Suprapubic skin (tissue), 4 donors: ENCODE measurements at regions not wholly inside any gene's neighbourhood (a gene's known extent, or its start where the extent isn't known, plus 50 kb on each side); places are given as distances from the start of the nearest gene placed in this dataset.

Experiments used
- DNase-seq, 2 donors: peaks; one replicate each; pipeline ENCODE4 v3.0.0-alpha.2; 2019; ENCODE audit warnings: low spot score in 2 of 2
- H3K27ac ChIP-seq: fragments of 200-600 bp; sonication (generic); one replicate; pipeline ENCODE4 v1.5.1; 2019
- H3K27me3 ChIP-seq: fragments of 200-600 bp; sonication (generic); one replicate; pipeline ENCODE4 v1.5.1; 2019
- H3K36me3 ChIP-seq: fragments of 200-600 bp; sonication (generic); one replicate; pipeline ENCODE4 v1.5.1; 2019
- H3K4me1 ChIP-seq: fragments of 200-600 bp; sonication (generic); one replicate; pipeline ENCODE4 v1.5.1; 2019
- H3K4me3 ChIP-seq: fragments of 200-600 bp; sonication (generic); one replicate; pipeline ENCODE4 v1.5.1; 2019; ENCODE audit warnings: mild to moderate bottlenecking
- H3K9me3 ChIP-seq: fragments of 200-600 bp; sonication (generic); one replicate; pipeline ENCODE4 v1.5.1; 2019
- EP300 ChIP-seq: sonication (generic); formaldehyde crosslinking; IDR thresholded peaks from one replicate; pipeline ENCODE4 v1.6.1; 2017; ENCODE audit warnings: antibody characterized with exemption
- POLR2A ChIP-seq, 2 donors: fragments of 450-650 bp; IDR thresholded peaks; one replicate each; pipeline ENCODE4 v1.6.1; 2017; ENCODE audit warnings: antibody characterized with exemption in 2 of 2, mild to moderate bottlenecking in 2 of 2, moderate library complexity in 2 of 2
- POLR2AphosphoS5 ChIP-seq, 3 donors: sonication (generic); formaldehyde crosslinking; IDR thresholded peaks; one replicate each; pipeline ENCODE4 v1.6.1; 2017; ENCODE audit warnings: antibody characterized with exemption in 3 of 3
- WGBS: methylation state at CpG from one replicate; pipeline ENCODE4 v1.1.5; 2018; 5-methylcytosine and 5-hydroxymethylcytosine counted together
- TF ChIP-seq, protein P1 (sequence below), 2 donors: fragments of 200-600 bp in 1 of 2; fragments of 450-650 bp in 1 of 2; sonication (generic) in 1 of 2; IDR thresholded peaks; one replicate each; pipeline ENCODE4 v1.5.1; 2016 to 2019; ENCODE audit warnings: antibody characterized with exemption in 2 of 2, mild to moderate bottlenecking in 1 of 2, moderate library complexity in 1 of 2

- no peaks in the 10 kb centered on the region for H3K27me3 ChIP-seq
- no peaks in the 10 kb centered on the region for H3K9me3 ChIP-seq
- TF ChIP-seq POLR2A (IDR thresholded peaks at IDR 0.05) (no peak), POLR2AphosphoS5 (IDR thresholded peaks at IDR 0.05) (no peak), EP300 (no peak)
- TF ChIP-seq, protein P1, sequence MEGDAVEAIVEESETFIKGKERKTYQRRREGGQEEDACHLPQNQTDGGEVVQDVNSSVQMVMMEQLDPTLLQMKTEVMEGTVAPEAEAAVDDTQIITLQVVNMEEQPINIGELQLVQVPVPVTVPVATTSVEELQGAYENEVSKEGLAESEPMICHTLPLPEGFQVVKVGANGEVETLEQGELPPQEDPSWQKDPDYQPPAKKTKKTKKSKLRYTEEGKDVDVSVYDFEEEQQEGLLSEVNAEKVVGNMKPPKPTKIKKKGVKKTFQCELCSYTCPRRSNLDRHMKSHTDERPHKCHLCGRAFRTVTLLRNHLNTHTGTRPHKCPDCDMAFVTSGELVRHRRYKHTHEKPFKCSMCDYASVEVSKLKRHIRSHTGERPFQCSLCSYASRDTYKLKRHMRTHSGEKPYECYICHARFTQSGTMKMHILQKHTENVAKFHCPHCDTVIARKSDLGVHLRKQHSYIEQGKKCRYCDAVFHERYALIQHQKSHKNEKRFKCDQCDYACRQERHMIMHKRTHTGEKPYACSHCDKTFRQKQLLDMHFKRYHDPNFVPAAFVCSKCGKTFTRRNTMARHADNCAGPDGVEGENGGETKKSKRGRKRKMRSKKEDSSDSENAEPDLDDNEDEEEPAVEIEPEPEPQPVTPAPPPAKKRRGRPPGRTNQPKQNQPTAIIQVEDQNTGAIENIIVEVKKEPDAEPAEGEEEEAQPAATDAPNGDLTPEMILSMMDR (IDR thresholded peaks at IDR 0.05): no peak
- H3K4me1 ChIP-seq: peaks cover 7% of the 10 kb centered on the region
- no peak overlapping the region for H3K27ac ChIP-seq
- 92% methylated on average over 3 of the region's 3 CpGs for WGBS
- no peak for DNase-seq
- no peaks in the 10 kb centered on the region for H3K36me3 ChIP-seq
- no peak overlapping the region for H3K4me3 ChIP-seq
Observed at GRCh38 chr15:85314146-85314545, 66.3 kb upstream of the AKAP13 start.

DNA sequence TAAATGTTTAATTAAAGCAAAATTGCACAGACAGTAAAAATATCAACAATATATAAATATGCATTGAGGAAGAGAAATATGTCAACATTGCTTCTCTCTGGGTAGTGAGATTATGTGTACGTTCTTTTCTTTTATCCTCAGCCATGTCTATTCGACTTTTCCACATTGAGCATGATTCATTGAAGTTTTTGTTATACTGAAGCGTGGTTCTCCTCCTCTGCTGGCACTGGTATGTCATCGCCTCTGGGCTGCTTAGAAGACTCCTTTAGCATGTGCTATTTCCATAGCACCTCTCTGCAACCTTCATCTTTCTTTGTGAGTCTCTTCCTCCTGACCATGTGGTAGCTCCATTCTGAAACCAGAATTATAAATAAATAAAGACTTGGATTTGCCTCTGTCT lies 65.8 kb upstream of the AKAP13 start:
- Histone ChIP-seq H3K4me1 (peaks cover 7% of the 10 kb centered on the region), H3K27me3 (no peaks in the 10 kb centered on the region), H3K27ac (no peak overlapping the region), H3K4me3 (no peak overlapping the region), H3K9me3 (no peaks in the 10 kb centered on the region), H3K36me3 (no peaks in the 10 kb centered on the region)
- no peak for TF ChIP-seq EP300
- TF ChIP-seq POLR2AphosphoS5 (IDR thresholded peaks at IDR 0.05): no peak
- TF ChIP-seq, protein P1 (IDR thresholded peaks at IDR 0.05): no peak
- TF ChIP-seq POLR2A (IDR thresholded peaks at IDR 0.05): no peak
- WGBS: 58% methylated on average over 4 of the region's 4 CpGs
- DNase-seq: no peak

- Histone ChIP-seq H3K4me3 (no peak overlapping the region), H3K36me3 (no peaks in the 10 kb centered on the region), H3K4me1 (peaks cover 7% of the 10 kb centered on the region), H3K9me3 (no peaks in the 10 kb centered on the region), H3K27ac (no peak overlapping the region), H3K27me3 (no peaks in the 10 kb centered on the region)
- TF ChIP-seq POLR2AphosphoS5 (IDR thresholded peaks at IDR 0.05) (no peak), EP300 (no peak), POLR2A (IDR thresholded peaks at IDR 0.05) (no peak)
- TF ChIP-seq, protein P1 (IDR thresholded peaks at IDR 0.05): no peak
- 59% methylated on average over 8 of the region's 8 CpGs for WGBS
- no peak for DNase-seq
Observed at GRCh38 chr15:85316244-85316934, 64.0 kb upstream of the AKAP13 start.

- H3K27ac ChIP-seq: peak overlapping the region; percentile 23
- WGBS: 20% methylated on average over 2 of the region's 2 CpGs
Observed at GRCh38 chr15:85318048-85318731, 62.2 kb upstream of the AKAP13 start.

DNA sequence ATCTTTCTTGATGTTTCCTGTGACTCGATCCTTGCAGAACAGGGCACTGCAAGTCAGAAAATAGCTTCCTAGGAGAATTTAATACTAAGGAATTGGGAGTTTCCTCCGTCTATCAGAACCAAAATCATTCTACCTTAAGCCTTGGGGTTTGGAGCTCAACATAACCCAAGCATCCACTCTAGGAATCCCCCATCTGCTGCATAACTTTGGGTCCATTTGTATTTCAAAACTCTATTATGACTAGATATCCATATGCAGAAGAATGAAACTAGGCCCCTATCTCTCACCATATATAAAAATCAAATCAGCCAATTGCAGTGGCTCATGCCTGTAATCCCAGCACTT lies 61.7 kb upstream of the AKAP13 start:
- H3K27me3 ChIP-seq: no peaks in the 10 kb centered on the region
- WGBS: 62% methylated on average over 2 of the region's 2 CpGs
- H3K4me3 ChIP-seq: no peak overlapping the region
- H3K9me3 ChIP-seq: no peaks in the 10 kb centered on the region
- H3K36me3 ChIP-seq: no peaks in the 10 kb centered on the region
- no peak for DNase-seq
- no peak for TF ChIP-seq EP300
- TF ChIP-seq, protein P1 (IDR thresholded peaks at IDR 0.05): no peak
- TF ChIP-seq POLR2A (IDR thresholded peaks at IDR 0.05): no peak
- no peak for TF ChIP-seq POLR2AphosphoS5 (IDR thresholded peaks at IDR 0.05)
- H3K4me1 ChIP-seq: peaks cover 7% of the 10 kb centered on the region
- peak overlapping the region; percentile 23 for H3K27ac ChIP-seq

More at GRCh38 chr15:85318048-85318731, 62.2 kb upstream of the AKAP13 start:
- peaks cover 7% of the 10 kb centered on the region for H3K4me1 ChIP-seq
- DNase-seq: no peak
- no peaks in the 10 kb centered on the region for H3K9me3 ChIP-seq
- no peak for TF ChIP-seq POLR2A (IDR thresholded peaks at IDR 0.05)
- TF ChIP-seq POLR2AphosphoS5 (IDR thresholded peaks at IDR 0.05): no peak
- TF ChIP-seq, protein P1 (IDR thresholded peaks at IDR 0.05): no peak
- no peak for TF ChIP-seq EP300
- no peak overlapping the region for H3K4me3 ChIP-seq
- H3K36me3 ChIP-seq: no peaks in the 10 kb centered on the region
- no peaks in the 10 kb centered on the region for H3K27me3 ChIP-seq
